Psoas muscle (tissue), 7 donors: ENCODE measurements at regions not wholly inside any gene's neighbourhood (a gene's known extent, or its start where the extent isn't known, plus 50 kb on each side); places are given as distances from the start of the nearest gene placed in this dataset.

Experiments
- ATAC-seq, 4 donors: fragments of 200-7000 bp; cut with Tn5 transposase; one replicate each; pipeline ENCODE4 v1.9.1; 2020; ENCODE audit warnings: moderate library complexity in 3 of 4, mild to moderate bottlenecking in 2 of 4
- DNase-seq, 2 donors: peaks; one replicate each; pipeline ENCODE4 v3.0.0-alpha.2; 2020
- H3K27ac ChIP-seq: fragments of 200-600 bp; one replicate; pipeline ENCODE4 v1.8.0; 2022
- H3K27me3 ChIP-seq, 3 donors: fragments of 200-600 bp in 1 of 3; one replicate each; pipeline versions ENCODE4 v1.6.1 to v1.8.0; 2013 to 2022; ENCODE audit warnings: low read length in 2 of 3, mild to moderate bottlenecking in 2 of 3, moderate library complexity in 1 of 3; ENCODE audit not compliant: insufficient read depth in 3 of 3
- H3K36me3 ChIP-seq, 2 donors: fragments of 200-600 bp in 1 of 2; one replicate each; pipeline versions ENCODE4 v1.6.1 to v1.8.0; 2013 to 2022; ENCODE audit warnings: low read depth in 1 of 2, mild to moderate bottlenecking in 1 of 2, moderate library complexity in 1 of 2; ENCODE audit not compliant: insufficient read depth in 1 of 2
- H3K4me1 ChIP-seq: fragments of 200-600 bp; one replicate; pipeline ENCODE4 v1.8.0; 2022
- H3K4me3 ChIP-seq: fragments of 200-600 bp; one replicate; pipeline ENCODE4 v1.8.0; 2022; ENCODE audit warnings: mild to moderate bottlenecking
- H3K9me3 ChIP-seq: fragments of 200-600 bp; one replicate; pipeline ENCODE4 v1.8.0; 2022
- WGBS, 3 donors: extraction: QIAGEN DNeasy Blood & Tissue Kit; methylation state at CpG; one replicate each; pipeline versions ENCODE4 v1.1.6 to v1.1.7; 2013; 5-methylcytosine and 5-hydroxymethylcytosine counted together
- intact Hi-C, 2 donors: fragments of 100-400 bp; cut with DNase I; formaldehyde crosslinking; loops; one replicate each; pipeline versions ENCODE4 v1.11.0 to v1.14.2; 2022
- TF ChIP-seq, protein P1 (sequence below): fragments of 200-600 bp; IDR thresholded peaks from one replicate; pipeline ENCODE4 v1.8.0; 2022; ENCODE audit warnings: antibody characterized with exemption
- donor health status: healthy with polysubstance abuse.
- donor health status: DM: no; HTN: no; CAD: no; lungs with moderate emphysema.
- donor health status: Bipolar disorder and iron deficiency.
- donor health status: healthy.
- donor health status: DM: yes; HTN: yes; CAD: no.
- donor health status: DM: no; HTN: no; CAD: no.
- donor health status: DM: yes; HTN: yes; CAD: no.

DNA sequence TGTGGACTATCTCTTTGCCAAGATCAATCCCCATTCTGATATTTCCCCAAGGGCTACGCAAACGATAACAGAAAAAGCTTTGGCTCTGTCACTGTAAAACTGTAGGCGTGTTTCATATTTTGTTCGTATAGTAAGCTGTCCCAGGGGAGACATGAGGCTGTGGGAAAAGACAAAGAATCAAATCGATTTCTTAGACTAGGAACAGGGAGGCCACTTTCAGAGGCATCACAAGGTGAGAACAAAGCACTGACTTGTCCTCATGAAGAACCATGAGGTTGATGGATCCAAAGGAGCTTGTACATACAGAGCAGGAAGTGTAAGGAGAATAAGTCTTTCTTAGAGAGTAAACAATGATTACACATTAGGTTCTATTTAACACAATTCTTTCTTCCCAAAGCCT lies 255.7 kb downstream of the HNMT start:
- DNase-seq (no peak), ATAC-seq (no peak)
- no peak overlapping the region for H3K4me3 ChIP-seq
- intact Hi-C loops = no loop called here
- 53 to 59% (median 55%) methylated on average over 5 of the region's 5 CpGs for WGBS, 3 donors
- no peak overlapping the region for H3K27ac ChIP-seq
- TF ChIP-seq, protein P1, sequence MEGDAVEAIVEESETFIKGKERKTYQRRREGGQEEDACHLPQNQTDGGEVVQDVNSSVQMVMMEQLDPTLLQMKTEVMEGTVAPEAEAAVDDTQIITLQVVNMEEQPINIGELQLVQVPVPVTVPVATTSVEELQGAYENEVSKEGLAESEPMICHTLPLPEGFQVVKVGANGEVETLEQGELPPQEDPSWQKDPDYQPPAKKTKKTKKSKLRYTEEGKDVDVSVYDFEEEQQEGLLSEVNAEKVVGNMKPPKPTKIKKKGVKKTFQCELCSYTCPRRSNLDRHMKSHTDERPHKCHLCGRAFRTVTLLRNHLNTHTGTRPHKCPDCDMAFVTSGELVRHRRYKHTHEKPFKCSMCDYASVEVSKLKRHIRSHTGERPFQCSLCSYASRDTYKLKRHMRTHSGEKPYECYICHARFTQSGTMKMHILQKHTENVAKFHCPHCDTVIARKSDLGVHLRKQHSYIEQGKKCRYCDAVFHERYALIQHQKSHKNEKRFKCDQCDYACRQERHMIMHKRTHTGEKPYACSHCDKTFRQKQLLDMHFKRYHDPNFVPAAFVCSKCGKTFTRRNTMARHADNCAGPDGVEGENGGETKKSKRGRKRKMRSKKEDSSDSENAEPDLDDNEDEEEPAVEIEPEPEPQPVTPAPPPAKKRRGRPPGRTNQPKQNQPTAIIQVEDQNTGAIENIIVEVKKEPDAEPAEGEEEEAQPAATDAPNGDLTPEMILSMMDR = no peak
- no peaks in the 10 kb centered on the region for H3K4me1 ChIP-seq
- H3K9me3 ChIP-seq = no peaks in the 10 kb centered on the region
- H3K27me3 ChIP-seq = no peaks in the 10 kb centered on the region
- H3K36me3 ChIP-seq = no peaks in the 10 kb centered on the region

DNA sequence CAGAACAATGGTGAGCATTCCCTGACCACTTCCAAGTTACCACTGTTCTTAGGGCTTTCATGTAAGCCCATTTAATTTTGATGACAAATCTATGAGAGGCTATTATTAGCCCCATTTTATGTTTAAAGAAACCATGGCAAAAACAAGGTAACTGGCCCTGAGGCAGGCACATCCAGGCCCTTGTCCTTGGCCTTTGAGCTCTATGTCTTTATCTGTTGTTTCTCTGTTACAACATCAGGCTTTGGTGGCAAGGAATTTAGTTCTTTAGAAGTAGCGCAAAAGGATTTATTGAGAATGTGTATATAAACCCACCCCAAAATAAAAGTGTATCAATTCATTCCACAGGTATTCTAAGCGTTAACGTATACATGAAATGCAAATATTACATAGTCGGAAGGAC lies 257.1 kb downstream of the HNMT start:
- 96 to 100% (median 98%) methylated on average over 4 of the region's 4 CpGs for WGBS, 3 donors
- no peak for DNase-seq
- intact Hi-C loops = no loop called here
- H3K4me1 ChIP-seq = no peaks in the 10 kb centered on the region
- H3K36me3 ChIP-seq = no peaks in the 10 kb centered on the region
- no peaks in the 10 kb centered on the region for H3K27me3 ChIP-seq
- ATAC-seq = no peak
- TF ChIP-seq, protein P1 = no peak
- H3K9me3 ChIP-seq = no peaks in the 10 kb centered on the region
- no peak overlapping the region for H3K4me3 ChIP-seq
- no peak overlapping the region for H3K27ac ChIP-seq

DNA sequence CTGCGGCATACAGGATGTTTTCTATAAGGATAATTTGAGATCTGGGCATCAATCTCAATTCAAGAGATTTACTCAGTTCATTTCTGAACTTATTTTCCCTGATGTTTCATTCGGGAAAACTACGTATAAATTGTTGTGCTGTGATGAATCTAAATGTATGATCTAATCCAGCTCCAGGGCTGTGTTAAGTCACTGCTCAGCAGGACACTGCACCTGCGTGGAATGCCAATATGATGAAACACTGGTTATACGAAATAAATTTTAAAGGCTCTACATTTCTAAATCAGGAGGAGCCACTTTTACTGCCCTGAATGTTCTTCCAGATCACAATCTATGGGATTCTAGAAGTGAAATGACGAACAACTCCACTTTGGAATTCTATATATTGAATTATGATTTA lies 259.0 kb downstream of the HNMT start:
- no peak for ATAC-seq
- intact Hi-C loops = no loop called here
- no peak for DNase-seq
- H3K36me3 ChIP-seq = no peaks in the 10 kb centered on the region
- H3K27ac ChIP-seq = no peak overlapping the region
- H3K4me1 ChIP-seq = no peaks in the 10 kb centered on the region
- no peak overlapping the region for H3K4me3 ChIP-seq
- H3K9me3 ChIP-seq = no peaks in the 10 kb centered on the region
- no peaks in the 10 kb centered on the region for H3K27me3 ChIP-seq
- 73 to 81% (median 75%) methylated on average over 6 of the region's 6 CpGs for WGBS, 3 donors
- TF ChIP-seq, protein P1 = no peak

DNA sequence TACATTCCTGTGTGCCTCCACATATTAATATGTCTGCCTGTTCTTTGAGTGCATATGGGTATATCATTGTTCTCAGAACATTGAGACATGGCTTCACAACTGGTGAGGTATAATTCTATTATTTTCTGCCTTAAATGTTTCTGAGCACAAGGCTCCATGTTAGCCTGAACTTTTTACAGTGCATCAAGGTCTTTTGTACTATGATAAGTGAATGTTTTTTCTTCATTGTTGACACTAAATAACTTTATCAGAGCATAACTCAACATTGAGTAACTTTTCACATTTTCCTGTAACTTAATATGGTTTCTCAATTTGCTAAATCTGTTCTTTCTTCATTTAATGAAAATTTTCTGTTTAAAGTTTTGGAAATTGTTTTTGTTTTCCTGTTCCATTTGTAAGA lies 262.9 kb downstream of the HNMT start:
- intact Hi-C loops = no loop called here
- TF ChIP-seq, protein P1 = no peak
- Histone ChIP-seq H3K27ac (no peak overlapping the region), H3K4me1 (no peaks in the 10 kb centered on the region), H3K9me3 (no peaks in the 10 kb centered on the region), H3K36me3 (no peaks in the 10 kb centered on the region), H3K4me3 (no peak overlapping the region), H3K27me3 (no peaks in the 10 kb centered on the region)
- no peak for DNase-seq
- no peak for ATAC-seq

DNA sequence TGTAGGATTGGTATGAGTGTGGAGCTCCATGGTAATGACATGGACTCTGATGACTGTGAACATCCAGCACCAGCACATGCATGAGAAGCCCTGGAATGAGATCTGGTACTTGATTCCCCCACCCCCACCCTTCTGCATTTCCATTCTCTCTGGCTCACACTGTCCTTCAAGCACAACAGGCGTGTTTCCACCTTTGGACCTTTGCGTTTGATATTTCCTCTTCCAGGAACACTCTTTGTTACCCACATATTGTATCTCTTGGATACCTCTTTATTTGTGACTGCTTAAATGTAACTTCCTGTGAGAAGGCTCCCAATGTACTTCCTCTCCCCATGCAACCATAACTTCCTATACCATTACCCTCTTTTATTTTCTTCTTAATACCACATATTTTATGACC lies 263.8 kb downstream of the HNMT start:
- H3K4me1 ChIP-seq = no peaks in the 10 kb centered on the region
- intact Hi-C loops = no loop called here
- no peaks in the 10 kb centered on the region for H3K36me3 ChIP-seq
- H3K27ac ChIP-seq = no peak overlapping the region
- ATAC-seq (no peak), DNase-seq (no peak)
- TF ChIP-seq, protein P1 = no peak
- H3K4me3 ChIP-seq = no peak overlapping the region
- H3K27me3 ChIP-seq = no peaks in the 10 kb centered on the region
- no peaks in the 10 kb centered on the region for H3K9me3 ChIP-seq
- WGBS, 3 donors = 62 to 79% (median 77%) methylated on average over 2 of the region's 2 CpGs
